T-helper 2 cell treated with Interferon-gamma antibody and Interleukin-4, amounts not matched to agents 5 μg/mL and 100 μg/mL, for 36 hours (primary cell): ENCODE measurements at regions not wholly inside any gene's neighbourhood (a gene's known extent, or its start where the extent isn't known, plus 50 kb on each side); places are given as distances from the start of the nearest gene placed in this dataset.

ENCODE experiments used
- DNase-seq: peaks from one replicate; pipeline ENCODE4 v3.0.0; 2021; ENCODE audit warnings: low spot score
- H3K27ac Mint-ChIP-seq: one replicate; pipeline ENCODE4 v1.8.0; 2021; ENCODE audit warnings: mild to moderate bottlenecking, mixed read lengths
- H3K27me3 Mint-ChIP-seq: one replicate; pipeline ENCODE4 v1.8.0; 2021; ENCODE audit warnings: low read depth, mixed read lengths
- H3K36me3 Mint-ChIP-seq: one replicate; pipeline ENCODE4 v1.8.0; 2021; ENCODE audit warnings: low read depth, mixed read lengths
- H3K4me1 Mint-ChIP-seq: one replicate; pipeline ENCODE4 v1.8.0; 2021; ENCODE audit warnings: low read depth, mixed read lengths
- H3K4me3 Mint-ChIP-seq: one replicate; pipeline ENCODE4 v1.8.0; 2022; ENCODE audit warnings: mild to moderate bottlenecking, moderate library complexity, mixed read lengths
- H3K9me3 Mint-ChIP-seq: one replicate; pipeline ENCODE4 v1.8.0; 2021; ENCODE audit warnings: mixed read lengths

DNA sequence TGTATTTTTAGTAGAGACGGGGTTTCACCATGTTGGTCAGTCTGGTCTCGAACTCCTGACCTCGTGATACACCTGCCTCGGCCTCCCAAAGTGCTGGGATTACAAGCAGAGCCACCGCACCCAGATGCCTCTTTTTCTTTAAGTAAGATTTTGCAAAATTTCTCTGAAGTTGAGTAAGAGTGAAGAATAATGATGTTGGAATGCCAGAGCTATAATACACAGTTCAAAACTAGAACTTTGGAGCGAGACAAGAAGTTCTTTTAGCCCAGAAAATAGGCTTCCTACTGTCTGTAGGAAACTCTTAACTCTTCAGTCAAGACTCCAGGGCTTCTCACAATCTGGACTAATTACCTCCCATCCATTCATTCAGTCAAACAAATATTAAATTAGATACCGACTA, 51.4 kb downstream of the MARCHF4 start:
- Mint-ChIP-seq H3K36me3 (no peaks in the 10 kb centered on the region), H3K27ac (no peak overlapping the region), H3K4me3 (no peak overlapping the region), H3K4me1 (no peaks in the 10 kb centered on the region), H3K27me3 (peaks cover 10% of the 10 kb centered on the region), H3K9me3 (no peaks in the 10 kb centered on the region)
- no peak for DNase-seq

DNA sequence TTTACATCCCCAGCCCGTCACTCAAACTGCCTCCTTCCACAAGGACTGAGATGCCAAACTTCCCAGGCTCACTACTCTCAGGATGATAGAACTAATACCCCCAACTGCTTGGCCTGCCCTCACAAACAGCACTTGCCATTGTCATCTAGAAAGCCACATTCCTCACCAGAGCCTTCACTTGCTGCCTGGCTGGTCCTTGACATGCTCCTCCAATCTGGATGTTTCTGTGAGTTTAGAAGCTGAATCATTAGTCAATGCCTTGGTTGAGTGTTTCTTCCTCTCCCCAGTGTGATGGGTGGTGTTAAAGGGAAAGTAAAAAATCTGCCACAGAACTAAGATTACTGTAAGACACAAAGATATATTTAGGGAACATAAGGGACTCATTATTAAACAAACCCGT, 52.5 kb downstream of the MARCHF4 start:
- no peak overlapping the region for H3K4me3 Mint-ChIP-seq
- no peak for DNase-seq
- no peaks in the 10 kb centered on the region for H3K4me1 Mint-ChIP-seq
- H3K36me3 Mint-ChIP-seq = no peaks in the 10 kb centered on the region
- H3K27me3 Mint-ChIP-seq = peaks cover 10% of the 10 kb centered on the region
- no peaks in the 10 kb centered on the region for H3K9me3 Mint-ChIP-seq
- H3K27ac Mint-ChIP-seq = no peak overlapping the region

DNA sequence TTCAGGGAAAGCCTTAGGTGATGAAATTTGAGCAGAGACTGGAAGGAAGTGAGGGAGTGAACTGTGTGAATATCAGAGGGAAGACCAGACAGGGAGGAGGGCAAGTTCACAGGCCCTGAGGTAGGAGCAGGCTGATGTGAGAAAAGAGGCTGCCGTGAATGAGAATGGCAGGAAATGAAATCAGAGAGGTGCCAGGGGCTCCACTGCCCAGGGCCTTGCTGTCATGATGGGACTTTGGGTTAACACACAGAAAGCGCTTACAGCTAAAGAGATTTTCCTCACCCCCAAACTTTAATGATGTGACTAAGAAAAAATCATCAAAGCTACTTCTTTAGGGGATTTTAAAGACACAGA, 53.8 kb downstream of the MARCHF4 start:
- DNase-seq = no peak
- H3K27ac Mint-ChIP-seq = no peak overlapping the region
- no peaks in the 10 kb centered on the region for H3K4me1 Mint-ChIP-seq
- no peaks in the 10 kb centered on the region for H3K9me3 Mint-ChIP-seq
- no peak overlapping the region for H3K4me3 Mint-ChIP-seq
- no peaks in the 10 kb centered on the region for H3K36me3 Mint-ChIP-seq
- H3K27me3 Mint-ChIP-seq = peaks cover 16% of the 10 kb centered on the region

DNA sequence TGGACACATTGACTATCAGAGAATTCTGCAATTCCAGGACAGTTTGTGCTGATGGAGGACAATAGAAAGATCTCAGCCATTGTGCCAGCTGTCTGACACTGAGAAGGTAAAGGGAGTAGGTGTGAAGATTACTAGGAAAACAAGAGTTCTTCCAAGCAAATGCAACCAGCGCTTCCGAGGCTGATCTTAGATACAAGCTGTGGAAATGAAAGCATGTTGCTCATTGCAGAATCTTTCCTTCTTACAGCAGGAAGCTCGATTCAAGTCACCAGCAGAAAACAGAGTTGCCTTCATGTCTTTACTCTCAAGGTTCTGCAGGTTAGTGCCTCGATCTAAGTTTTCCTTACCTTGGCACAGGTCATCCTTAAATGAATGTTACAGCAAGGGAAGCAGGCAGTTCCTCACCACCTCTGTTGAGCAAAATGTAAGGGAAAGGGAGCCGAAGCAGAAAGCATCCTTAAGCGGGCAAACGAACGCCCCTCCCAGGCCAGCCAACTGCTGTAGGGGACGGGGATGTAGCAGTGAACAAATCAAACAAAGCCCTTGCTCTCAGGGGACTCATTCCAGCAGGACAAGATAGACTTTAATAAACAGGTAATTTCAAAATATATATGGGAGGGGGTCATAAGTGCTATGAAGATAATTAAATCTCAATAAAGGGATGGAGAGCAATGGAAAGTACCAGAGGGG, 54.3 kb downstream of the MARCHF4 start:
- Mint-ChIP-seq H3K9me3 (no peaks in the 10 kb centered on the region), H3K36me3 (no peaks in the 10 kb centered on the region), H3K4me1 (no peaks in the 10 kb centered on the region), H3K4me3 (no peak overlapping the region), H3K27me3 (peaks cover 18% of the 10 kb centered on the region), H3K27ac (no peak overlapping the region)
- no peak for DNase-seq

DNA sequence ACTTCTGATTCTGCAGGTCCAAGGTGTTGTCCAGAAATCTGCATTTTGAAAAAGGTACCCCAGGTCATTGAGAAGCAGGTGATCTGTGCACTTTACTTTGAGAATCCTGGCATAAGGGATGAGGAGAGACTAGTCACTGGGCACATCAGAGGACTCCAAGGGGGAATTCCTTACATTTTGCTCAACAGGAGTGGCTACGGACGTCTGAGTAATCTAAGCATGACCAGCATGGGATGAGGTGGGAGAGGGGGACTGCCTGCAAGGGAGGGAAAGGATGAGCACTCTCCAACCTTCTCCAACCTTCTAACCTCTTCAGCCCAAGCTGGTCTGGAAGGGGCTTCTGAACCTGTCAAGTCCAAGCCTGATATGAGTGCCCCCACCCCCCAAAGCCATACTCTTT, 55.5 kb downstream of the MARCHF4 start:
- no peaks in the 10 kb centered on the region for H3K9me3 Mint-ChIP-seq
- no peaks in the 10 kb centered on the region for H3K36me3 Mint-ChIP-seq
- DNase-seq = no peak
- H3K27ac Mint-ChIP-seq = no peak overlapping the region
- H3K4me3 Mint-ChIP-seq = no peak overlapping the region
- peaks cover 26% of the 10 kb centered on the region for H3K27me3 Mint-ChIP-seq
- no peaks in the 10 kb centered on the region for H3K4me1 Mint-ChIP-seq

DNA sequence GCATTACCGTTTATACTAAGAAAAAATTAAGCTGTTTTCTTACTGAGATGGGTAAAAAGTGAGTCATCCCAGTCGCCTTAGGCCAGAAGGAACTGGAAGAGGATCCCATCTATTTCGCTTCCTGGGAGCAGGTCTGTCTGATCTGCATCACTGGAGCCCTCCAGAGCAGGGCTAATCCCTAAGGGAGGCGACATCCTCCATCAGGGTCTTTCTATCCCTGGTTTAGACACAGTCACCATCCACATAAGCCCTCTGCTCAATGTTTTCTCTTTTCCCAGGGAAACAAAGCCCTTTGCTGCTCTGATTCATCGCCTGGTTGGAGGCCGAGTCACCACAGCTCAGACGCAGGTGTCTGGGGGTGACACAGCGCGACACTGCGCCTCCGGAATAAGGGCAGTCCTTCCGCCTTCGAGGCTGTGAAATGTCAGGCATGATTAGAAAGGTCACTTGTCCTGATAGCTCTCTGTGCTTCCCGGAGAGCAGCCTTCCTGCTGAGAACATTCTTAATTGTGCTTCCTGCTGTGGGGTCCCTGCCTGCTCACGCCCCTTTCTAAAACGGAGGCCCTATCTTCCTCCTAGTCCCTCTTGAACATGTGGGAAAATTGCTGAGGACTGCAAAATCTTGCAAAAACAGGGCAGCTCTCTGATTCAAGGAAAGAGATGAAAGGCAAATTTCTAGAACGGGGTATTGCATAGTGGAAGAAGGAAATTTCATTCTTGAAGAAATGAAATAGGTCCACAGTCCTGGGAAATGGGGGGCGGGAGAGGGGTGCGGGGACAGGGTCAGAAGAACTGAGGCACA, 56.3 kb downstream of the MARCHF4 start:
- Mint-ChIP-seq H3K9me3 (no peaks in the 10 kb centered on the region), H3K27me3 (peaks cover 26% of the 10 kb centered on the region), H3K36me3 (no peaks in the 10 kb centered on the region), H3K4me3 (no peak overlapping the region), H3K27ac (no peak overlapping the region), H3K4me1 (no peaks in the 10 kb centered on the region)
- DNase-seq = no peak

DNA sequence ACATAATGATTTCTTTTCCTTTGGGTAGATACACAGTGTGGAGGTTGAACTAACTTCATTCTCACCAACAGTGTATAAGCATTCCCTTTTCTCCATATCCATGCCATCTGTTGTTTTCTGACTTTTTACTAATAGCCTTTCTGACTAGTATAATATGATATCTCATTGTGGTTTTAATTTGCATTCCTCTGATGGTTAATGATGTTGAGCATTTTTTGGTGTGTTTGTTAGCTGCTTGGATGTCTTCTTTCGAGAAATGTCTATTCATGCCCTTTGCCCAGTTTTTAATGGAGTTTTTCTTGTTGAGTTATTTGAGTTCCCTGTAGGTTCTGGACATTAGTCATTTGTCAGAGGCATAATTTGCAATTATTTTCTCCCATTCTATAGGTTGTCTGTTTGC, 59.8 kb downstream of the MARCHF4 start:
- no peak for DNase-seq
- H3K27ac Mint-ChIP-seq = no peak overlapping the region
- H3K9me3 Mint-ChIP-seq = no peaks in the 10 kb centered on the region
- peaks cover 21% of the 10 kb centered on the region for H3K27me3 Mint-ChIP-seq
- no peak overlapping the region for H3K4me3 Mint-ChIP-seq
- no peaks in the 10 kb centered on the region for H3K36me3 Mint-ChIP-seq
- H3K4me1 Mint-ChIP-seq = no peaks in the 10 kb centered on the region

DNA sequence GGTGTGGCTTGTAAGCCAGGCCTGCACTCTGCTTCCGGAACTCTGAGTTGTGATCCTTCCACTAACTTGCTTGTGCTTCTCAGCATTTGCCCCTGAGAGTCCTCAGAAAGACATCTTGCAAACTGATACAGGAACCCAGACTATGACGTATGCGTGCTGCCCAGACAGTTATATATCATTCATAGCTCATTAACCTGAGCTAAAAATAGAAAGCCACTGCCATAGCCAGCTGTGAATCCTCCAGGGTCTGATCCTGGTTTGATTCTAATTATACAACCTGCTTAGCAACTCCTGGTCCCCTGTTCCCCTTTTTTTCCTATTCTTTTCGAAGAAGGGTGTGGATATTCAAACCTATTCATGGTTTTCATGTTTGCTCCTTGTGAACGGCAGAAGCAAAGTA, 63.7 kb downstream of the MARCHF4 start:
- Mint-ChIP-seq H3K4me1 (no peaks in the 10 kb centered on the region), H3K9me3 (no peaks in the 10 kb centered on the region), H3K27me3 (peaks cover 11% of the 10 kb centered on the region), H3K27ac (no peak overlapping the region), H3K4me3 (no peak overlapping the region), H3K36me3 (no peaks in the 10 kb centered on the region)
- DNase-seq = no peak

DNA sequence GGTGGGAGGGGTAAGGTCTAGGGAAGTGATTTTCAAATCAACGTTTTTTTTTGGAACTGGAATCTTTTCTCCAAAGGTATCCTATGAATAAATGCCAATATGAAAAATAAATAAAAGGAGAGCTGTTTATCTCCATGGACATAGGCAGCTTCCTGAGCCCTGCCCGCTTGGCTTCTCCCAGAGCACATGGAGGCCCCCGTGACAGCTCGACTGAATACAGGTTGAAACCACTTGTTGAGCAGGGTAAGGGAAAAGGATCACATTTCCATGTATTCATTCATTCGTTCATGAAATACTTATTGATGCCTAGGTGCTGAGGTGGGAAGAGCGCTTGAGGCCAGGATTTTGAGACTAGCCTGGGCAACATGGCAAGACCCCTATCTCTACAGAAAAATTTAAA, 64.8 kb downstream of the MARCHF4 start:
- Mint-ChIP-seq H3K36me3 (no peaks in the 10 kb centered on the region), H3K4me1 (no peaks in the 10 kb centered on the region), H3K9me3 (no peaks in the 10 kb centered on the region), H3K27ac (no peak overlapping the region), H3K4me3 (no peak overlapping the region), H3K27me3 (peaks cover 5% of the 10 kb centered on the region)
- no peak for DNase-seq

DNA sequence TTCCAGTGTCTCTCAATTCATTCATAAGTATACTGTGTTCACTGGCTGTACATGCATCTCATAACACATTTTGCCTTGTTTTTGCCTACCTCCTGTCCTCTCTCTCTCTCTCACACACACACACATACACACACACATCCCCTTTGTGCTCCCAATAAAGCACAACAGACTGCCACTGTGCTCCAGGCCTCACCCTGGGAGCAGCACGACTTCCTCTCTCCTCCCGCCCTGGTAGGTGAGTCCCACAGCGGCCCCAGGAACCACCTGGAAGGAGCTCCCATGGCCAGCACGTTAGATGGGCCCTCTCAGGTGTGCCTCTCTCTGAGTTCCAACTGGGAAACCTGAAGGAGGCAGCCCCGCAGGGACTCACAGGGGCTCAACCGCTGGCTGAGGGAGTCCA, 65.4 kb downstream of the MARCHF4 start:
- no peak for DNase-seq
- Mint-ChIP-seq H3K9me3 (no peaks in the 10 kb centered on the region), H3K27me3 (no peaks in the 10 kb centered on the region), H3K4me1 (no peaks in the 10 kb centered on the region), H3K36me3 (no peaks in the 10 kb centered on the region), H3K4me3 (no peak overlapping the region), H3K27ac (no peak overlapping the region)

DNA sequence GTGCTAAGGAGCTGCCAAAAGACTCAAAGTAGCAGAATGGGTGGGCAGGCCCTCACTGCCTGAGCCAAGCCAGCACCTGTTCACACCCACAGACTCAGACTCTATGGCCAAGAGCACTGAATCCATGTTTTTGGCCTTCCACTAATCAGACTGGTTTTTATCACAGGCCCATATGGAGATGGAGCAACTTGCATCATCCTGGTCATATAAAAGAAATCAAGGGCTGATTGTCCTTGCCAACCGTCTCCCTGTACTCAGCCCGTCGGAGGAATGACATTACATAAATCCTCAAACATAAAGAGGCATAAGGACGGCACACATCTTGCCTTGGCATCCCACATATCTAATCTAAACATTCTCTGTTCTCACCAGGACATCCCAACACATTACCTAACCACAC, 66.7 kb downstream of the MARCHF4 start:
- no peak for DNase-seq
- Mint-ChIP-seq H3K27ac (no peak overlapping the region), H3K4me3 (no peak overlapping the region), H3K4me1 (no peaks in the 10 kb centered on the region), H3K9me3 (no peaks in the 10 kb centered on the region), H3K27me3 (peaks cover 5% of the 10 kb centered on the region), H3K36me3 (no peaks in the 10 kb centered on the region)

DNA sequence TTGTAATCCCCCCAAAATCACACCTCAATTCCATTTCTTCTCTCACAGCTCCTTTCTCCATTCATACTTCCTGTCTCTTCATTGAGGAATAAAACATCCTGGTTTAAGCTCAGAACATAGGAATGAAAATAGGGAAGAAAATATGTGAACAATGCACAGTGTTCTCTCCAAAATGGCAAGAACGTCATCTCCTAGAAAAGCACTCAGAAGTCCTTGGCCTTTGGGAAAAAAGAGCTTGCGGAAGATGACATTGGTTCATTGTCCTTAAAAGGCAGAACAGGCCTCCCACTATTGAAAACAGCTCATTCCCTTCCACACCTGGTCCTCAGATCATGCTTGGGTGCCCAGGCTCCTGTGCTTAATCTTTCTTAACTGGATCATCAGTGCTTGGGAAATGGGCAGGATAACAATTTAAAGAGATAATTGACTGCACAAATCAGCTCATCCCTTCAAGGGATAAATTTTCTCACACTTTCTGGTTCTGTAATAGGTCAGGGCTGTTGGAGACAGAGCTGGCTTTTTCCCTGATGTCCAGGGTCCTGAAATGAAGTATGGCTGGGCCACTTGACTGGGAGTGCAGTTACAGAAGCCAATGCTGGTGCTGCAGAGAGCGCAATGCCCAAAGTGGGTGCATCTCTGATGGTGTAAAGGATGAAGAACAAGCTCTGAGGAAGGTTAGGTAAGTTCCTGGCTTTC, 69.2 kb downstream of the MARCHF4 start:
- Mint-ChIP-seq H3K27ac (no peak overlapping the region), H3K36me3 (no peaks in the 10 kb centered on the region), H3K4me3 (no peak overlapping the region), H3K27me3 (peaks cover 5% of the 10 kb centered on the region), H3K9me3 (no peaks in the 10 kb centered on the region), H3K4me1 (no peaks in the 10 kb centered on the region)
- no peak for DNase-seq

DNA sequence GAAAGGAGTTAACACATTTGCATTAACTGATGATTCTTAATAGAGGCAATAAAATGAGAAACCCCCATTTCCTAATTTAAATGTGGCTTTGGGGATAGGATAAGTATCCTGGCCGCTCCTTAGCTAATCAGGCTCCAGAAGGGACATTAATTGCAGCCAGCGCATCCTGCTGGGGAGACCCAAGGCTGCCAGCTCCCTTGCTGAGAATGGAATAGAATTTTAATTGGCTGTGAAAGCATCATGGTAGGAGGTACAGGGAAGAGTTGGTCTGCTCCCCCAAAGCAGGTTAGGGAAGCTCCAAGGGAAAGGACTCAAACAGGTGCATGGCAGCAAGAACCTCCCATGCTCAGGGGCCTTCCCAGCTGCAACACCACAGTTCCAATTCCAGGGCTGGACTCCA, 71.4 kb downstream of the MARCHF4 start:
- Mint-ChIP-seq H3K36me3 (no peaks in the 10 kb centered on the region), H3K4me3 (no peak overlapping the region), H3K27me3 (peaks cover 5% of the 10 kb centered on the region), H3K9me3 (no peaks in the 10 kb centered on the region), H3K27ac (no peak overlapping the region), H3K4me1 (peaks cover 5% of the 10 kb centered on the region)
- DNase-seq = no peak

DNA sequence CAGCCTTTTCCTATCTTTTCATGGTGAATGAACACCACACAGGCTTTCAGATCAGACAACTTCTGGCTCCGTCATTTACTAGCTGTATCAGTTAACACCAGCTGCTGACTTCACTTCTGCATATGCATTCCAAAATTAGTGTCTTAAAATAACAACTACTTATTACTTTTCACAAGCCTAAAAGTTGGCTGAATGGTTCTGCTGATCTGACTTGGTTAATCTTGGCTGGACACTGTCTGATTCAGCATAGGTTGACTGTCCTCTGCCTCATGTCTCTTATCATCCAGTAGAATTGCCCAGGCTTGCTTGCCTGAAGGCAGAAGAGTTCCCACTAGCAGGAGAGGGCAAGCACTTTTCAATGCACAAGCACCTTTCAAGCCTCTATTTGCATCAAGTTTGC, 72.7 kb downstream of the MARCHF4 start:
- H3K4me1 Mint-ChIP-seq = peaks cover 5% of the 10 kb centered on the region
- H3K36me3 Mint-ChIP-seq = no peaks in the 10 kb centered on the region
- no peak overlapping the region for H3K27ac Mint-ChIP-seq
- H3K9me3 Mint-ChIP-seq = no peaks in the 10 kb centered on the region
- H3K4me3 Mint-ChIP-seq = no peak overlapping the region
- H3K27me3 Mint-ChIP-seq = peaks cover 5% of the 10 kb centered on the region
- no peak for DNase-seq
